Ovary (tissue), 7 donors: ENCODE measurements at regions not wholly inside any gene's neighbourhood (a gene's known extent, or its start where the extent isn't known, plus 50 kb on each side); places are given as distances from the start of the nearest gene placed in this dataset.

Experiments
- DNase-seq, 5 donors: peaks; one replicate each; pipeline ENCODE4 v3.0.0-alpha.2; 2019 to 2020
- H3K27ac ChIP-seq, 2 donors: fragments of 200-600 bp; one replicate each; pipeline versions ENCODE4 v1.5.1 to v1.8.0; 2019 to 2022
- H3K27me3 ChIP-seq: fragments of 200-600 bp; one replicate; pipeline ENCODE4 v1.8.0; 2022
- H3K36me3 ChIP-seq: fragments of 200-600 bp; sonication (generic); one replicate; pipeline ENCODE4 v1.5.1; 2019
- H3K4me1 ChIP-seq: one replicate; pipeline ENCODE4 v1.8.1; 2013; ENCODE audit warnings: mild to moderate bottlenecking, moderate library complexity; ENCODE audit not compliant: insufficient read depth
- H3K4me3 ChIP-seq: fragments of 200-600 bp; sonication (generic); one replicate; pipeline ENCODE4 v1.5.1; 2017
- H3K9me3 ChIP-seq, 2 donors: fragments of 200-600 bp in 1 of 2; sonication (generic) in 1 of 2; one replicate each; pipeline versions ENCODE4 v1.5.1 to v1.8.1; 2013 to 2019; ENCODE audit warnings: mild to moderate bottlenecking in 1 of 2, moderate library complexity in 1 of 2
- CTCF ChIP-seq, 3 donors: fragments of 450-650 bp in 2 of 3; fragments of 200-600 bp in 1 of 3; IDR thresholded peaks; one replicate each; pipeline versions ENCODE4 v1.5.1 to v1.8.0; 2016 to 2022; ENCODE audit warnings: antibody characterized with exemption in 3 of 3, mild to moderate bottlenecking in 1 of 3
- EP300 ChIP-seq: sonication (generic); formaldehyde crosslinking; IDR thresholded peaks from one replicate; pipeline ENCODE4 v1.6.1; 2017; ENCODE audit warnings: antibody characterized with exemption
- POLR2A ChIP-seq: fragments of 450-650 bp; IDR thresholded peaks from one replicate; pipeline ENCODE4 v1.6.1; 2017; ENCODE audit warnings: antibody characterized with exemption, mild to moderate bottlenecking, moderate library complexity
- WGBS, 3 donors: extraction: QIAGEN DNeasy Blood & Tissue Kit in 1 of 3; methylation state at CpG; one replicate each; pipeline versions ENCODE4 v1.1.5 to v1.1.7; 2013 to 2017; 5-methylcytosine and 5-hydroxymethylcytosine counted together
- intact Hi-C, 4 donors: fragments of 100-400 bp; cut with DNase I; formaldehyde crosslinking; loops; one replicate each; pipeline versions ENCODE4 v1.11.0 to v1.15.1; 2022 to 2023
- donor health status: DM: no; HTN: no; CAD: no; lungs with moderate emphysema.
- donor health status: DM: no; HTN: no; CAD: no.
- donor health status: Bipolar disorder and iron deficiency.
- donor health status: DM: no; HTN: no; CAD: no.
- donor health status: DM: yes; HTN: yes; CAD: no.

DNA sequence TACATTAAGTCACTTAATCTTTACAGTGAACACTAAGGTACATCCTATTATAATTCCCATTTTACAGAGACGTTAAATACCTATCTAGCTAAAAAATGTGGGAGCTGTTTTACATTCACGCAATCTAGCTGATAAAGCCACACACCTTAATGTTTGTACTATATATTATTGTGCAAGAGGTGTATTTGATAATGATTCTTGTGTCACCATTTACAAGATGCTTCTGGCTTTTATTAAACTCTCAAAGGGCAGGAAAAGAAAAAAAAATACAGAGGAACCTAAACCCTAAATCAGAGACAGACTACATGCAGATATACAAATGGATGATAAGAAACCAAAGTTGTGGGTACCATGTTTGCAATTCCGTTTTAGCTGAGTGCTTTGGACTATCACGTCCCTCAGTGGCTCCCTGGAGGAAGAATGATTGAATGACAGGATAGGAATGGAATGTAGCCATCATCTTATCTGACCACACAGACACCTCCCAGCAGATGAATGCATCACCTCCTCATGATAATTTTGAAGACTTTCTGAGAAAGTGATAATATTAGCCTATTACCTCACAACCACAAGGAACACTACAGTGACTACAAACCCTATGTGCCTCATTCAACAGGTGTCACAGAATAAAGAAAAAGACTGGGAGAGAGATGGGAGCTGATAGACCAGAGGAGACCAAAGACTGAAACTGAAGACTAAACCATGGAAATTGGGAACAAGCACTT lies 230.5 kb upstream of the SERP2 start:
- intact Hi-C loops, result loop anchor here in 2 of 4 donors (5.0 to 10.0 kb wide), 3 partner anchors 92 to 294 kb away; no protein-coding TSS in a partner anchor
- Histone ChIP-seq H3K27me3 (no peaks in the 10 kb centered on the region), H3K9me3 (no peaks in the 10 kb centered on the region), H3K4me1 (peaks cover 7% of the 10 kb centered on the region), H3K4me3 (no peak overlapping the region), H3K36me3 (no peaks in the 10 kb centered on the region), H3K27ac (no peak overlapping the region)
- no peak for TF ChIP-seq POLR2A
- TF ChIP-seq EP300, result no peak
- TF ChIP-seq CTCF (IDR thresholded peaks at IDR 0.05), result no peak
- DNase-seq, result no peak
- WGBS, 3 donors, result 68 to 81% (median 72%) methylated on average over 4 of the region's 4 CpGs

DNA sequence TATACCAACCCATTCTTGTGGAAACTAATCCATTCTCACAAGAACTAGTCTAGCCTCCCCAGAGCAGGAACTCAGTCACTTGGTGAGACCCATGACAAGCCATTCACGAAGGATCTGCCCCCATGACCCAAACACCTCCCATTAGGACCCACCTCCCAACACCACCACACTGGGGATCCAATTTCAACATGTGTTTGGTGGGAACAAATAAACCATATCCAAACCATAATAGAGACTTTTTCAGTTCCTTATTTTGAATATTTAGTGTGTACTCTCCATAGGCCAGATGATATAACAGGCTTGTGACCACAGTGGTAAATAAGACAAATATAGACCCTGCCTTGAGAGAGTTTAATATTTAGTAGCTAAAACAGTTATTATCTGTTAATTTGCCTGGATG lies 227.5 kb upstream of the SERP2 start:
- no peaks in the 10 kb centered on the region for H3K27me3 ChIP-seq
- 66 to 75% (median 74%) methylated on average over 1 of the region's 1 CpG for WGBS, 3 donors
- H3K4me1 ChIP-seq, result peaks cover 4% of the 10 kb centered on the region
- DNase-seq, result no peak
- intact Hi-C loops, result loop anchor here in 1 of 4 donors (10.0 kb wide), 2 partner anchors 89 to 289 kb away; no protein-coding TSS in a partner anchor
- no peak for TF ChIP-seq EP300
- no peak for TF ChIP-seq POLR2A
- no peaks in the 10 kb centered on the region for H3K36me3 ChIP-seq
- no peak overlapping the region for H3K4me3 ChIP-seq
- H3K27ac ChIP-seq, result no peak overlapping the region
- no peaks in the 10 kb centered on the region for H3K9me3 ChIP-seq

DNA sequence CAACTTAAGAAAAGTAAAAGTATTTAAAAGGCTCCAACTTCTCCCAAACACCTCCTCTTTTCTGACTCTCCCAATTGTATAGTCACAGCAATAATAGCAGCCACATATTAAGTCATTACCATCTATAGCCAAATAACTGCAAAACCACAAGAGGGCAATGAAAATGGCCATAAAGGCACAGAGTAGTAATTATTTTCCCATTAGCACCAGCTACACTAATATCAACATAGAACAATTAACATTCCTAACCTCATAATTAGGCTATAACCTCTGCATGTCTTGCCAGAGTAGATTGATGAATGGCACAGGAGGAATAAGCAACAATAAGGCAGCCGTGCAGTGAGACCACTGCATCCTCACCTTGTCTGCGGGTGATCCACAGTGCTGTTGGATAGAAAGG lies 226.4 kb upstream of the SERP2 start:
- WGBS, 3 donors, result 60 to 85% (median 82%) methylated on average over 2 of the region's 2 CpGs
- no peak for DNase-seq
- Histone ChIP-seq H3K27me3 (no peaks in the 10 kb centered on the region), H3K9me3 (no peaks in the 10 kb centered on the region), H3K36me3 (no peaks in the 10 kb centered on the region), H3K4me1 (peaks cover 4% of the 10 kb centered on the region), H3K27ac (no peak overlapping the region), H3K4me3 (no peak overlapping the region)
- no peak for TF ChIP-seq EP300
- TF ChIP-seq POLR2A, result no peak
- no peak for TF ChIP-seq CTCF (IDR thresholded peaks at IDR 0.05)
- intact Hi-C loops, result loop anchor here in 1 of 4 donors (10.0 kb wide), 2 partner anchors 88 to 288 kb away; no protein-coding TSS in a partner anchor

DNA sequence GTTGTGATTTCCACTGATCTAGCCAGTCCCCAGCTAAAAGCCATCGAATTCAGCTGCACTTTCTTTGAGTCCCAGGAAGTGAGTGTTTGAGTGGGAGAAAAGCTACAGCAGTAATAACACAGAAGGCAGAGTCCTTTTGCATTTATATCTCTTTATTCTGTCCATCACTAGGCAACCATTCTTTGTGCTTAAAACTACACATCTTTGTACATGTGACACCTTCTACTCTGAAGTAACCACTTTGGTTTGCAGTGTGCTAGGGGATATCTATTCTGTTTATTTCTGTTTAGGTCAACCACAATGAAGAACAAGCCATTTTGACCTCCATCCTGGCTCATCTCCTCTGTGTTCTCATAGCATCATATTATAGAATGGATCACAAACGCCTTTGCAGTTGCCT lies 226.0 kb upstream of the SERP2 start:
- Histone ChIP-seq H3K36me3 (no peaks in the 10 kb centered on the region), H3K4me1 (peaks cover 4% of the 10 kb centered on the region), H3K27me3 (no peaks in the 10 kb centered on the region), H3K4me3 (no peak overlapping the region), H3K27ac (no peak overlapping the region), H3K9me3 (no peaks in the 10 kb centered on the region)
- DNase-seq, result no peak
- WGBS, 3 donors, result 67 to 68% (median 67%) methylated on average over 2 of the region's 2 CpGs
- TF ChIP-seq CTCF (IDR thresholded peaks at IDR 0.05) (no peak), POLR2A (no peak), EP300 (no peak)
- intact Hi-C loops, result loop anchor here in 1 of 4 donors (10.0 kb wide), 2 partner anchors 87 to 287 kb away; no protein-coding TSS in a partner anchor
